ENCODE measurements at regions not wholly inside any gene's neighbourhood (a gene's known extent, or its start where the extent isn't known, plus 50 kb on each side); places are given as distances from the start of the nearest gene placed in this dataset.

GRCh38 chr5:97788369-97788768 is 605.3 kb upstream of the RIOK2 start:
- Histone ChIP-seq H3K27me3 (ENCODE audit: insufficient read depth, low read depth, severe bottlenecking) (no peaks in the 10 kb centered on the region), H3K9me3 (ENCODE audit: severe bottlenecking) (no peaks in the 10 kb centered on the region), H3K36me3 (no peaks in the 10 kb centered on the region), H3K4me3 (ENCODE audit: low read depth, low read length) (no peak overlapping the region), H3K27ac (no peak overlapping the region)
- TF ChIP-seq CTCF (IDR thresholded peaks at IDR 0.05; ENCODE audit: low read depth, low read length): no peak
- DNase-seq: no peak

- TF ChIP-seq CTCF (IDR thresholded peaks at IDR 0.05; ENCODE audit: low read depth, low read length): no peak
- H3K27me3 ChIP-seq (ENCODE audit: insufficient read depth, low read depth, severe bottlenecking): no peaks in the 10 kb centered on the region
- H3K27ac ChIP-seq: no peak overlapping the region
- DNase-seq: no peak
- no peaks in the 10 kb centered on the region for H3K9me3 ChIP-seq (ENCODE audit: severe bottlenecking)
- H3K36me3 ChIP-seq: no peaks in the 10 kb centered on the region
- no peak overlapping the region for H3K4me3 ChIP-seq (ENCODE audit: low read depth, low read length)
Measured at GRCh38 chr5:97797994-97798451, 615.0 kb upstream of the RIOK2 start.

GRCh38 chr5:97801461-97801860 is 618.4 kb upstream of the RIOK2 start:
- Histone ChIP-seq H3K4me3 (ENCODE audit: low read depth, low read length) (no peak overlapping the region), H3K27ac (no peak overlapping the region), H3K36me3 (no peaks in the 10 kb centered on the region), H3K27me3 (ENCODE audit: insufficient read depth, low read depth, severe bottlenecking) (no peaks in the 10 kb centered on the region), H3K9me3 (ENCODE audit: severe bottlenecking) (peaks cover 3% of the 10 kb centered on the region)
- TF ChIP-seq CTCF (IDR thresholded peaks at IDR 0.05; ENCODE audit: low read depth, low read length): no peak
- DNase-seq: no peak

GRCh38 chr5:97820138-97820537 is 637.1 kb upstream of the RIOK2 start:
- no peak for DNase-seq
- TF ChIP-seq CTCF (IDR thresholded peaks at IDR 0.05; ENCODE audit: low read depth, low read length): no peak
- Histone ChIP-seq H3K9me3 (ENCODE audit: severe bottlenecking) (no peaks in the 10 kb centered on the region), H3K4me3 (ENCODE audit: low read depth, low read length) (no peak overlapping the region), H3K36me3 (no peaks in the 10 kb centered on the region), H3K27me3 (ENCODE audit: insufficient read depth, low read depth, severe bottlenecking) (no peaks in the 10 kb centered on the region), H3K27ac (no peak overlapping the region)

- Histone ChIP-seq H3K4me3 (ENCODE audit: low read depth, low read length) (no peak overlapping the region), H3K9me3 (ENCODE audit: severe bottlenecking) (no peaks in the 10 kb centered on the region), H3K27me3 (ENCODE audit: insufficient read depth, low read depth, severe bottlenecking) (no peaks in the 10 kb centered on the region), H3K36me3 (no peaks in the 10 kb centered on the region), H3K27ac (no peak overlapping the region)
- TF ChIP-seq CTCF (IDR thresholded peaks at IDR 0.05; ENCODE audit: low read depth, low read length): no peak
- no peak for DNase-seq
Measured at GRCh38 chr5:97832645-97833296, 649.7 kb upstream of the RIOK2 start.

DNA sequence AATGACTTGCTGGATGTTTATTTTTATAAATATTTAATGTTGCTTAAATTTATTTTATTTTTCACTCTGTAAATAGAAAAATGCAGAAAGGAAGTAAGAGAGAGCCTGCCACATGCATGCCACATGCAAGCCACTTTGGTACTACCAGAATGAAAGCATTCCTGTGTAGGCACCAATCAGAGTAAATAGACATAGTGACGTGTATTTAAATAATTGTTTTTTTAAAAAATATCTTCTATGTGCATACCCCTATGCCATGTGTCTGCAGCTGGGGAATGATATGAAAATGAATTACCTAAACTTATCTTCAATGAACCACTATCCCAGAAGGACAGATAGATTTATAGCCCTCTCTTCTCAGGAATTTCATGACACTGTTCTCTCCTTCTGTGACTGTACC is 651.5 kb upstream of the RIOK2 start:
- Histone ChIP-seq H3K27me3 (ENCODE audit: insufficient read depth, low read depth, severe bottlenecking) (no peaks in the 10 kb centered on the region), H3K36me3 (no peaks in the 10 kb centered on the region), H3K4me3 (ENCODE audit: low read depth, low read length) (no peak overlapping the region), H3K27ac (no peak overlapping the region), H3K9me3 (ENCODE audit: severe bottlenecking) (no peaks in the 10 kb centered on the region)
- no peak for DNase-seq
- TF ChIP-seq CTCF (IDR thresholded peaks at IDR 0.05; ENCODE audit: low read depth, low read length): no peak
